Adrenal gland (tissue), 9 donors: ENCODE measurements at regions not wholly inside any gene's neighbourhood (a gene's known extent, or its start where the extent isn't known, plus 50 kb on each side); places are given as distances from the start of the nearest gene placed in this dataset.

Experiments
- DNase-seq, 7 donors: peaks; one replicate each; pipeline ENCODE4 v3.0.0-alpha.2; 2019 to 2020
- H3K27ac ChIP-seq, 5 donors: fragments of 200-600 bp; sonication (generic) in 4 of 5; 1 replicate in 3 of 5; 2 replicates in 2 of 5; pipeline versions ENCODE4 v1.5.1 to v1.8.0; 2016 to 2020; ENCODE audit warnings: mild to moderate bottlenecking in 1 of 5
- H3K27me3 ChIP-seq: fragments of 200-600 bp; 2 replicates; pipeline ENCODE4 v1.8.0; 2021
- H3K36me3 ChIP-seq, 2 donors: fragments of 200-600 bp; replicated peaks in 1 of 2; 1 replicate in 1 of 2; 2 replicates in 1 of 2; pipeline versions ENCODE4 v1.5.1 to v1.8.0; 2018 to 2022
- H3K4me1 ChIP-seq, 2 donors: fragments of 200-600 bp; replicated peaks in 1 of 2; 1 replicate in 1 of 2; 2 replicates in 1 of 2; pipeline versions ENCODE4 v1.5.1 to v1.8.0; 2018 to 2021
- H3K4me3 ChIP-seq, 4 donors: fragments of 200-600 bp; sonication (generic) in 3 of 4; one replicate each; pipeline ENCODE4 v1.5.1; 2016 to 2018
- H3K9me3 ChIP-seq, 3 donors: fragments of 200-600 bp; sonication (generic) in 1 of 3; replicated peaks in 1 of 3; 1 replicate in 2 of 3; 2 replicates in 1 of 3; pipeline versions ENCODE4 v1.5.1 to v1.8.0; 2016 to 2021
- CTCF ChIP-seq, 6 experiments: fragments of 450-650 bp in 4 of 6; fragments of 200-600 bp in 2 of 6; sonication (generic) in 1 of 6; IDR thresholded peaks; 1 replicate in 5 of 6; 2 replicates in 1 of 6; pipeline versions ENCODE4 v1.5.1 to v1.8.0; 2016 to 2021; ENCODE audit warnings: antibody characterized with exemption in 6 of 6, mild to moderate bottlenecking in 2 of 6, moderate library complexity in 1 of 6
- POLR2A ChIP-seq, 2 donors: fragments of 450-650 bp; IDR thresholded peaks; one replicate each; pipeline ENCODE4 v1.6.1; 2017; ENCODE audit warnings: antibody characterized with exemption in 2 of 2, mild to moderate bottlenecking in 2 of 2, moderate library complexity in 1 of 2
- WGBS, 4 donors: extraction: QIAGEN DNeasy Blood & Tissue Kit in 2 of 4; methylation state at CpG; one replicate each; pipeline versions ENCODE4 v1.1.5 to v1.1.7; 2013 to 2017; 5-methylcytosine and 5-hydroxymethylcytosine counted together
- intact Hi-C, 2 donors: fragments of 100-400 bp; cut with DNase I; formaldehyde crosslinking; loops; one replicate each; pipeline versions ENCODE4 v1.14.1 to v1.15.0; 2022 to 2023
- donor health status: healthy with polysubstance abuse.
- donor health status: Bipolar disorder and iron deficiency.
- donor health status: DM: yes; HTN: yes; CAD: no.
- donor health status: DM: no; HTN: no; CAD: no.
- donor health status: DM: no; HTN: no; CAD: no.

DNA sequence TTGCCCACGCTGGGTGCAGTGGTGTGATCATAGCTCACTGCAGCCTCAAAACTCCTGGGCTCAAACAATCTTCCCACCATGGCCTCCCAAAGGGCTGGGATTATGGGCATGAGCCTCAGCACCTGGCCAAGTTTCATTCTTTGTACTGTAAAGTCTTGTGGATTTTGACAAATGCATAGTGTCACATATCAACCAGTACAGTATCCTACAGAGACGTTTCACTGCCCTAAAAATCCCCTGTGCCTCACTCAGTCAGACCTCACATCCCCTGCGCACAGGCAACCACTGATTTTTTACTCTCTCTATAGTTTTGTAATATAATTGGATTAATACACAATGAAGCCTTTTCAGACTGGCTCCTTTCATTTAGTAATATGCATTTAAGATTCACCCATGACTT lies 130.7 kb upstream of the UBE2E1 start:
- H3K4me3 ChIP-seq: no peak overlapping the region
- no peaks in the 10 kb centered on the region for H3K27me3 ChIP-seq
- H3K4me1 ChIP-seq: no peaks in the 10 kb centered on the region
- WGBS, 4 donors: 59 to 87% (median 79%) methylated on average over 3 of the region's 3 CpGs
- H3K9me3 ChIP-seq: no peaks in the 10 kb centered on the region
- no peak for TF ChIP-seq CTCF (IDR thresholded peaks at IDR 0.05)
- TF ChIP-seq POLR2A (IDR thresholded peaks at IDR 0.05): no peak
- DNase-seq: no peak
- intact Hi-C loops: no loop called here
- no peaks in the 10 kb centered on the region for H3K36me3 ChIP-seq
- H3K27ac ChIP-seq: no peak overlapping the region

DNA sequence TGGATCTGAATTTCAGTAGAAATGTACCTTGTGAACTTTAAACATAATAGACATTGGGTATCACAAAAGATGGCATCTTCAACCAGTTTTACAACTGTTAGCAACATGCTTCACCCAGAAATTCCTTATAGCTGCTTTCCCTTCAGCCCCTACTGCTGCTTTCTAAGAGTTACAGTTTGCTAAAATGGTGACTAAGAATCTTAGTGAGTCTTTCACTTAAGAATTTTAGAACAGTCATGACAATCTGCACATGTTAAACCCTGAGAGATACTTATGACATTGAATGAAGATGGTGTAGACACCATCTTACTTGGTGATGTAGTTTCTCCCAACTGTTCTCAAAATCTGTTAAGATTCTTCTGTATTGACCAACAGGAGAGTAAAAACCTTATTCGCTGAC lies 129.7 kb upstream of the UBE2E1 start:
- no peak for DNase-seq
- H3K4me1 ChIP-seq: no peaks in the 10 kb centered on the region
- H3K27ac ChIP-seq: no peak overlapping the region
- no peaks in the 10 kb centered on the region for H3K9me3 ChIP-seq
- H3K4me3 ChIP-seq: no peak overlapping the region
- TF ChIP-seq POLR2A (IDR thresholded peaks at IDR 0.05): no peak
- no peak for TF ChIP-seq CTCF (IDR thresholded peaks at IDR 0.05)
- WGBS, 4 donors: 97 to 100% (median 98%) methylated on average over 1 of the region's 1 CpG
- H3K36me3 ChIP-seq: no peaks in the 10 kb centered on the region
- no peaks in the 10 kb centered on the region for H3K27me3 ChIP-seq
- intact Hi-C loops: no loop called here

GRCh38 chr3:23682646-23683045 lies 123.1 kb upstream of the UBE2E1 start:
- Histone ChIP-seq H3K27me3 (no peaks in the 10 kb centered on the region), H3K36me3 (no peaks in the 10 kb centered on the region), H3K27ac (no peak overlapping the region), H3K4me1 (peaks cover 6 to 8% of the 10 kb centered on the region in 2 donors), H3K9me3 (no peaks in the 10 kb centered on the region), H3K4me3 (no peak overlapping the region)
- 79 to 91% (median 86%) methylated on average over 1 of the region's 1 CpG for WGBS, 4 donors
- TF ChIP-seq CTCF (IDR thresholded peaks at IDR 0.05) (no peak), POLR2A (IDR thresholded peaks at IDR 0.05) (no peak)
- intact Hi-C loops: no loop called here
- no peak for DNase-seq

GRCh38 chr3:23685541-23686258 lies 120.1 kb upstream of the UBE2E1 start:
- Histone ChIP-seq H3K27me3 (no peaks in the 10 kb centered on the region), H3K4me3 (no peak overlapping the region), H3K9me3 (no peaks in the 10 kb centered on the region), H3K4me1 (peaks cover 6 to 8% of the 10 kb centered on the region in 2 donors), H3K27ac (peak overlapping the region in 2 of 5 donors; percentile 40 to 43), H3K36me3 (no peaks in the 10 kb centered on the region)
- TF ChIP-seq POLR2A (IDR thresholded peaks at IDR 0.05) (no peak), CTCF (IDR thresholded peaks at IDR 0.05) (no peak)
- DNase-seq: peak; percentile 93 to 98 (median 96)
- intact Hi-C loops: no loop called here
- WGBS, 4 donors: 43 to 56% (median 54%) methylated on average over 8 to 9 of the region's 9 CpGs
